Endothelial cell of hepatic sinusoid (primary cell): ENCODE measurements at regions not wholly inside any gene's neighbourhood (a gene's known extent, or its start where the extent isn't known, plus 50 kb on each side); places are given as distances from the start of the nearest gene placed in this dataset.
"Not testable (repeated sequence)": the region's sequence is repeated elsewhere in the genome, so short reads cannot be mapped to it uniquely, and the experiment has no call there.

Experiments
- in situ Hi-C: cut with HindIII; loops from 2 replicates; pipeline ENCODE4 v1.10.0; 2017; ENCODE audit warnings: low sequenced_read_pairs

GRCh38 chr7:156517858-156518257, 122.7 kb upstream of the RNF32 start:
- in situ Hi-C loops: not testable (repeated sequence)

- in situ Hi-C loops: no loop called here
Observed at GRCh38 chr7:156516791-156517378, 123.7 kb upstream of the RNF32 start.

- in situ Hi-C loops: no loop called here
Observed at GRCh38 chr7:156515911-156516790, 124.4 kb upstream of the RNF32 start.

- in situ Hi-C loops: no loop called here
Observed at GRCh38 chr7:156514851-156515250, 125.7 kb upstream of the RNF32 start.

DNA sequence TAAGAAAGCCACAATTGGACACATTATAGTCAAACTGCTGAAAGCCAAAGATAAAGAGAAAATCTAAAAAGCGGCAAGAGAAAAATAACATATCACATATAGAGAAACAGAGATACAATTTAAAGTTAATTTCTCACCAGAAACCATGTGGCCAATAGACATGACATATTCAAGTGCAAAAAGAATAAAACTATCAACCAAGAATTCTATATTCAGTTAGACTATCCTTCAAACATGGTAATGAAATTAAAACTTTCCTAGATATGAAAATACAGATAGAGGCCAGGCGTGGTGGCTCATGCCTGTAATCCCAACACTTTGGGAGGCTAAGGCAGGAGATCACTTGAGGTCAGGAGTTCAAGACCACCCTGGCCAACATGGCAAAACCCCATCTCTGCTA, 129.1 kb upstream of the RNF32 start:
- in situ Hi-C loops: no loop called here

- in situ Hi-C loops: no loop called here
Observed at GRCh38 chr7:156510966-156511365, 129.6 kb upstream of the RNF32 start.

DNA sequence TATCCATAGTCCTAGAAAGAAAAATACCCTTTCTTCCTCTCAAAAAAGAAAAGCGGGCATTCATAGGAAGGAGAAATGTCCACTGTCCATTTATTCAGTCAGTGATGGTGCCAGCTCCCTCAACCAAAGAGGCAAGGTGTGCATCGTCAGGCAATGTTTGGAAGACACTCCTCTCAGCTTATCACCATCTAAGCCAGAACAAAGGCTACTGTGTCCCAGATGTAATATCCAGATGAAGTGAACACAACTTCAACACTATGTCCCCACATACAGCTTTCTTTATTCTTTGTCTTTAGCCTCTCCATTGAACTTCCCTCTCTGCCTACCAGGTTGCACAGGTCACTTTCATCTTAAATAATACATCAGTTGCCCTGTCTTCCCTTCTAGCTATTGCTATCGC, 131.4 kb upstream of the RNF32 start:
- in situ Hi-C loops: no loop called here

DNA sequence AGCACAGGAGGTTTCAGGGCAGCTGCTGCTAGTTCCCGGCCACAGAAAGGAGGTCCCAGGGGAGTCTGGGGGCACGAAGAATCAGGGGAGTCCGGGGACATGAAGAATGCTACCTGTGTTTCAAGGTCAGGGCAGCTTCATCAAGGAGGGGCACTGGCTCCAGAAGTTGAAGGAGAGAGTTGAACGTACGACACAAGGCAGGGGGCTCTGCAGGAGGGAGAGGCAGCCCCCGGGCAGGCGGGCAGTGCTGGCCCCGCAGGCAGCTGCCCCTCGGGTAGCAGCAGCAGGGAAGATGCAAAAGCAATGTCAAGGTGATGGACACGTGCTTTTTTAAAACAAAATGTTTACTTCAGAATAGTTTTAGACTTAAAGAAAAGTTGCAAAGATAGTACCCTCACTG, 134.7 kb upstream of the RNF32 start:
- in situ Hi-C loops: no loop called here

DNA sequence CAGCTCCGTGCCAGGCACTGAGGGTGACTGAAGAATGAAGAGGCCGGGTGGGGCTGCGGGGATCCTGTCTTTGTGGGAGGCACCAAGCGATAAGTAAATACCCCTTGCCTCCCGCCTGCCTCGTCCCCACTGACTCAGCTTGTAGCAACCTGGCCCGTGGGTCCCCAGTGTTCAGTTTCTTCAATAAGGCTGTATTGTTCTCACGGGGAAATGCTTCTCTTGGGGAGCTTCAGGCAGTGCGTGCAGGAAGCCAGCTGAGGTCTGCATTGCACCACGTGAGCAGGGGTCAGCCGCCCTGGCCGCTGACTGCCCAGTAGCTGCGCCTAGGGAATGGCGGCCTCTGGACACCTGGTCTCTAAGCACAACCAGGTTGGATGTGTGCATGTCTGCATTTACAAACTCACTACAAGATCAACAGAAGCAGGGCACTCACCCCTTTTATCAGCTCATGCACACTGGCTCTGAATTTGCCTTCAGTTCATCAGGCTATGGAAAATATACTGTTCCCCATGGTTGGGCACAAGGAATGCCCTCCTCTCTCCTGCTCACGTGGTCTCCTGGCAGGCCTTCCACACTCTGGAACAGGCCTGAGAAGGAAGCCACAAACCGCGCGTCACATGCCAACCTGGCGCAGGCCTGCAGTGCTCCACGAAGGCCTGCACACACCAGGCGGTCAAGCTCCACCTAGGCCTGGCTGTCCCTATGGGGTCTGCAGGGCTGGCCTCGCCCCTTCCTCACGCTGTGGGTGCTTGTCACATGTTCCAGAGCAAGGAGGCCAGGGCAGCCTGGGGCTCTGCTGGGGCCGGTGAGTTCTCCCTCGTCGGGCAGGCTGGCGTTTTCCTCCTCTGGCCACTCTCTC, 135.7 kb upstream of the RNF32 start:
- in situ Hi-C loops: no loop called here

GRCh38 chr7:156504006-156504405, 136.6 kb upstream of the RNF32 start:
- in situ Hi-C loops: no loop called here

GRCh38 chr7:156503196-156503595, 137.4 kb upstream of the RNF32 start:
- in situ Hi-C loops: no loop called here

GRCh38 chr7:156501815-156502214, 138.8 kb upstream of the RNF32 start:
- in situ Hi-C loops: not testable (repeated sequence)

DNA sequence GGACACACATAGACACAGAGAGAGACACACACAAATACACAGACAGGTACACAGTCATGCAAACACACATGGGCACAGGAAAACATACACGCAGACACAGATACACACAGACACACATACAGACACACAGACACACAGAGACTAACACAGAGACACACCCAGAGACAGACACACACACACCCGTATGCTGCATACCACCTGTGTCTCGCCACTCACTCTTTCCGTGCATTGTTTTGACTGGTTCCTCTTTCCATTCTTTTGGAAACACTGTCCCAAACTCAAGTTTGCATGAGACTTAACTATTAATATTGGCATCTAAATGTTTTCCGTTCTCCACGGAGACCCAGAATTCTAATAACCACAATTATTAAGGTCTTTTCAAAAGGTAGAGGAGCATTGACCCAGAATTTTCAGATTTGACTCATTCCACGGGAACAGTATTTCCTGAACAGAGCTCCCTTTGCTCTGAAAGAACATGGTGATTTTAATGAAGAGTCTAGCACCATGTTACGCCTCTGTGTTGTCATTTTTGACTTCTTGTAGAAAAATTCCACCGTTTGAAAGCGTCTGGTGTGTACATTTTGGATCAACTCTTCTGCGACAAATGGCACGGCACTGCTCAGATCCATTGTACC, 141.2 kb upstream of the RNF32 start:
- in situ Hi-C loops: loop anchor here (5.0 kb wide), 1 partner anchor 62 kb away; no protein-coding TSS in a partner anchor

DNA sequence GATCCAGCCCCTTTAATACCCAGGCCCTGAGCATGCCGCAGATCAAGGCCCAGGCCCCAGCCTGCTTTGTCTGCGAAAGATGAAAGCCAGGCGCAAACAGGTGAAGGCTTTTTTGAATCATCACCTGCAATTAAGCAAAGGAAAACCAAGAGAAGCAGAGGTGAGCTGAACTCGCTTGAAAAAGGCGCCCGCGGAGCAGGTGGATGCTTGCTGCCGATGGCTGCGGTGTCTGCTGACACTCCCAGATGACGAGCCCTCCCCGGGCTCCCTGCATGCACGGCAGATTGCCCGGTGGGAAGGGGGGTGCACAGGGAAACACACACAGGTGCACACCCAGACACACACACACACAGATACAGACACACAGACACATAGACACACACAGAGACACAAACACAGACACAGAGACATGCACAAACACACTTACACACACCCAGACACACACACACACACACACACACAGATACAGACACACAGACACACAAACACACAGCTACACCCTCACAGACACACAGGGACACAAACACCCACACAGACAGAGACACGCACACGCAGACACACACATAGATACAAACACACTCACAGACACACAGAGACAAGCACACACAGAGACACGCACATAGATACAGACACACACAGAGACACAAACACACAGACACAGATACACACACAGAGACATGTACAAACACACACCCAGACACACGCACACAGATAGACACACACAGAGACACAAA, 142.6 kb upstream of the RNF32 start:
- in situ Hi-C loops: loop anchor here (5.0 kb wide), 1 partner anchor 61 kb away; no protein-coding TSS in a partner anchor

DNA sequence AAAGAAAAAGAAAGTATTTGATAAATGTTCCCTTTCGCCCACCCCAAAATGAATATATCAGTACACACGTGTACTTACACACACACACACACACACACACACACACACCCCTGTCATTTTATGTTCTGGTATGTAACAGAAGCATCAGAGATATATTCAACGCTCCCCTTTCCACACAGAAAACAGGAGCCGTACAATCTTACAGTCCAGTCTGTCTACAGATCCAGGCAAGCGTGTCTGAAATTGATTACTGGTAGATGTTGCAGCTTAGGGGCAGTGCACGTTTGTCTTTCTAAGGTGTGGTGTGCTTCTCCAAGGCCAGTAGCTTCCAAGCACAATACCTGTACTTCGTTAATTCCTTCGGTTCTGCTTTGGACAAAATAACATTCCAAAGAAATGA, 143.7 kb upstream of the RNF32 start:
- in situ Hi-C loops: loop anchor here (5.0 kb wide), 1 partner anchor 60 kb away; no protein-coding TSS in a partner anchor

GRCh38 chr7:156496363-156496769, 144.2 kb upstream of the RNF32 start:
- in situ Hi-C loops: loop anchor here (5.0 kb wide), 1 partner anchor 59 kb away; no protein-coding TSS in a partner anchor

GRCh38 chr7:156494960-156495359, 145.6 kb upstream of the RNF32 start:
- in situ Hi-C loops: loop anchor here (5.0 kb wide), 1 partner anchor 58 kb away; no protein-coding TSS in a partner anchor

DNA sequence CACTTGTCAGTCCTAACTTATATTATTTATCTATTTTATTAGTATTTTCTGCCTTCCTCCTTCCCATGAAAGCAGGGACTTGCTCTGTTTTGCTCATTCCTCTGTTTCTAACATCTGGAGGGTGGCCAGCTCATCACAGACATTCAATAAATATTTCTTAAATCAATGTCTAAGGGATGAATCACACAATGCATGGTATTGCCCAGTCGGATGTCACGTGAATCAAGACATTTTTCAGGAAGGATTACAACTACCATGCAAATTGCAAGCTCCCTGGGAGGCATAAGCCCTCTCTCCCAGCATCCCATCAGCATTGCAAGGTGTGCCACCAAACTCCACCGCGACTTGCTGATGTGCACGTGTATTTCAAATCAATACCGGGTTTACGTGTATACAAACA, 146.6 kb upstream of the RNF32 start:
- in situ Hi-C loops: no loop called here

DNA sequence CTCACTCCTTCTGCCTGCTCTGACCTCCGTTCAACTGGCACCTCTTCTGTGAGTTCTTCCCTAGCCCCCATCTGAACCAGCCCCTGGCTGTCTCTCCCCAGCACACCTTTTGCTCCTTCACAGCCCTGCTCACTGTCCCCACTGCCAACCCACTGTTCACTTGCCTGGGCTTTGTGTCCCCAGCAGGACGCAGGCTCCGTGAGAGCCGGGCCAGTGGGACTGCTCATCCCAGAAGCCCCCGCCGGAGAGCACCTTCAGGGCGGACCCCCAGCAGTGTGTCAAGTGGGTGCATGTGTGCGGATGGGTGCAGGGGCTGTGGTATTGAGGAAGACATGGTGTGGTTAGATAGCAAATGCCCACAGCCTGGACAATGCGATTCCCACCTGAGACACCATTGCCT, 148.4 kb upstream of the RNF32 start:
- in situ Hi-C loops: no loop called here

DNA sequence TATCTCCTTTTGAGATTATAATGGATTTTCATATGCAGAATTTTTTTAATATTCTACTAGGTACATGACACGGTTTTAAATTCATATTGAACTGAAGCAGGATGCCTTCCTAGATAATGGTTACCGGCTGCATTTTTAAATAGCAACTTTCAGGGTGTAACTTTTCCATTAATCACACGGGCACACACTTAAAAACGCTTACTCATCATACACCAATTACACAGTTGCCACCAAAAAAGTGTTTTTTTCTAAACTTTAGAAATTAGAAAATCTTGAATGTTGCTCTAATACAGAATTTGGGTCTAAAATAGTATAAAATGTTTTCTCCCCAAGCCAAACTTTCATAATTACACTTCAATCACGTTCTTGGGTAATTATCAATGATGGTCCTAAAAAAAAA, 149.1 kb upstream of the RNF32 start:
- in situ Hi-C loops: no loop called here
